ENCODE measurements at regions not wholly inside any gene's neighbourhood (a gene's known extent, or its start where the extent isn't known, plus 50 kb on each side); places are given as distances from the start of the nearest gene placed in this dataset.

GRCh38 chr11:57047610-57048009 lies 58.9 kb downstream of the OR5AK2 start:
- TF ChIP-seq EZH2 (optimal IDR thresholded peaks at IDR 0.05; ENCODE audit: low read depth, low read length) (no peak), CTCF (IDR thresholded peaks at IDR 0.05; ENCODE audit: low read length) (no peak), EZH2phosphoT487 (IDR thresholded peaks at IDR 0.05; ENCODE audit: low read length) (no peak)

Data from MM.1S (cell line).